ENCODE measurements at regions not wholly inside any gene's neighbourhood (a gene's known extent, or its start where the extent isn't known, plus 50 kb on each side); places are given as distances from the start of the nearest gene placed in this dataset.

GRCh38 chr1:213759359-213760181, 228.2 kb upstream of the PROX1 start:
- TF ChIP-seq CTCF (optimal IDR thresholded peaks at IDR 0.05 in 1 of 3, IDR thresholded peaks at IDR 0.05 in 1 of 3, conservative IDR thresholded peaks at IDR 0.05 in 1 of 3; ENCODE audit: extremely low read depth in 1 of 3, insufficient read depth in 2 of 3, low read length in 3 of 3), result no peak
- TF ChIP-seq EZH2 (IDR thresholded peaks at IDR 0.05; ENCODE audit: low read length), result no peak
